Endothelial cell (in vitro differentiated cells): ENCODE measurements at regions not wholly inside any gene's neighbourhood (a gene's known extent, or its start where the extent isn't known, plus 50 kb on each side); places are given as distances from the start of the nearest gene placed in this dataset.

ENCODE experiments used
- DNase-seq: peaks from one replicate; pipeline ENCODE4 v3.0.0; 2021; ENCODE audit warnings: low spot score
- H3K27ac Mint-ChIP-seq: one replicate; pipeline ENCODE4 v1.8.0; 2021; ENCODE audit warnings: mixed read lengths, inconsistent platforms; ENCODE audit not compliant: unreplicated experiment
- H3K27me3 Mint-ChIP-seq: one replicate; pipeline ENCODE4 v1.8.0; 2021; ENCODE audit warnings: mild to moderate bottlenecking, moderate library complexity, mixed read lengths, inconsistent platforms; ENCODE audit not compliant: unreplicated experiment
- H3K36me3 Mint-ChIP-seq: one replicate; pipeline ENCODE4 v1.8.0; 2021; ENCODE audit warnings: mild to moderate bottlenecking, low read depth, mixed read lengths, inconsistent platforms; ENCODE audit not compliant: unreplicated experiment
- H3K4me1 Mint-ChIP-seq: one replicate; pipeline ENCODE4 v1.8.0; 2021; ENCODE audit warnings: mild to moderate bottlenecking, mixed read lengths, inconsistent platforms; ENCODE audit not compliant: unreplicated experiment
- H3K4me3 Mint-ChIP-seq: one replicate; pipeline ENCODE4 v1.8.0; 2021; ENCODE audit warnings: mild to moderate bottlenecking, mixed read lengths, inconsistent platforms; ENCODE audit not compliant: unreplicated experiment
- H3K9me3 Mint-ChIP-seq: one replicate; pipeline ENCODE4 v1.8.0; 2021; ENCODE audit warnings: mixed read lengths, inconsistent platforms; ENCODE audit not compliant: unreplicated experiment
- CTCF ChIP-seq: fragments of 200-600 bp; sonication (generic); IDR thresholded peaks from one replicate; pipeline ENCODE4 v1.5.0; 2021; ENCODE audit warnings: antibody characterized with exemption; ENCODE audit not compliant: unreplicated experiment

DNA sequence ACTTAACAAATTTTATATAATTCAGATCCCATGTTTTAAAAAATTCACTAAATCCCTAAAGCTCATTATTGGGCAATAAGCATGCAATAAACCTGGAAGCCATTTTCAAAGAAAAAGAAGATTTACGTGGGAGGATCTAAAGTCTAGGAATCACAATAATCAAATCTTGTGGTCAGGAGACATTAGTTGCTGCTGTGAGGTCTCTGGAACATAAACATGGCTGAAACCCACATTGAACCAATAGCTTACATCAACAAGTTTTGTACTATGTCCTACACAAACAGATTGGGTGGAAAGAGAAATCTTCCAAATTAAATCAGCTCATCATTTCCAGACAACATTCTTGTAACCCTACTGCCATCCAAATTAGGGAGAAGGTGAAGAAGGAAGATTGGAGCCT lies 121.9 kb upstream of the EPHA3 start:
- DNase-seq: no peak
- no peaks in the 10 kb centered on the region for H3K4me1 Mint-ChIP-seq
- H3K27me3 Mint-ChIP-seq: peaks cover 2% of the 10 kb centered on the region
- no peak overlapping the region for H3K4me3 Mint-ChIP-seq
- TF ChIP-seq CTCF: no peak
- no peaks in the 10 kb centered on the region for H3K9me3 Mint-ChIP-seq
- no peak overlapping the region for H3K27ac Mint-ChIP-seq
- H3K36me3 Mint-ChIP-seq: no peaks in the 10 kb centered on the region

DNA sequence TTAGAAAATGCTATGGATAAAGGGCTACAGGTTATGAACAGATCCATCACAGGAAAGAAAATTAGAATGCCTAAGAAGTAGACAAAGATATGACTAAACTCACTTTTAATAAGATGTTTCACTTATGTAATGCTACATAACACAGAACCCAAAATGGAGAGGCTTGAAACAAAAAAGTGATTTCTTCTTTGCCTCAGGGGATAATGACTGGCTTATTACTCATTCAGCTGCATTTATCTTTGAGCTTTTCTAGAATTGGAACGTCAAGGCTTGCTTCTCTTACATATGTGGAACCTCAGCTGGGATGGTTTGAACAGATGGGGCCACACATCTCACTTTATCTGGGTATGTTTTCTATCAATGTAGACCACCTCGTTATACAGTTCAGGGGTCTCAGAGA lies 120.6 kb upstream of the EPHA3 start:
- Mint-ChIP-seq H3K4me3 (no peak overlapping the region), H3K27ac (no peak overlapping the region), H3K4me1 (no peaks in the 10 kb centered on the region), H3K36me3 (no peaks in the 10 kb centered on the region), H3K27me3 (peaks cover under 1% of the 10 kb centered on the region), H3K9me3 (no peaks in the 10 kb centered on the region)
- DNase-seq: no peak
- no peak for TF ChIP-seq CTCF

GRCh38 chr3:88987776-88988175 lies 119.6 kb upstream of the EPHA3 start:
- no peak for TF ChIP-seq CTCF
- H3K27ac Mint-ChIP-seq: no peak overlapping the region
- DNase-seq: no peak

DNA sequence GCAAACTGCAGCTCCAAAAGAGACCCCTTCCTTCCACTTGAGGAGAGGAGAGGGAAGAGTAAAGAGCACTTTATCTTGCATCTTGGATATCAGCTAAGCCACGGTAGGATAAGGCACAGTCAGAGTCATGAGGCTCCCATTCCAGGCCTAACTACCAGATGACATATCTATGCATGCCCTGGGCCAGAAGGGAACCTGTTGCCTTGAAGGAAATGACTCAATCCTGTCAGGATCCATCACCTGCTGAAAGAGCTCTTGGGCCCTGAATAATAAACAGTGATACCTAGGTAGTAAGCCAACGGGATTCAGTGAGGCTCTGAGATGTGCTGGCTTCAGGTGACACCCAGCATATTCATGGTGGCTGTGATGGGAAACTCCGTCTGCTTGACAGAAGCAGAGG lies 118.5 kb upstream of the EPHA3 start:
- Mint-ChIP-seq H3K27ac (no peak overlapping the region), H3K4me1 (no peaks in the 10 kb centered on the region), H3K9me3 (no peaks in the 10 kb centered on the region), H3K36me3 (no peaks in the 10 kb centered on the region), H3K4me3 (no peak overlapping the region), H3K27me3 (no peaks in the 10 kb centered on the region)
- no peak for DNase-seq
- TF ChIP-seq CTCF: no peak

More at GRCh38 chr3:88987776-88988175, 119.6 kb upstream of the EPHA3 start:
- Mint-ChIP-seq H3K27me3 (no peaks in the 10 kb centered on the region), H3K4me1 (no peaks in the 10 kb centered on the region), H3K9me3 (no peaks in the 10 kb centered on the region), H3K4me3 (no peak overlapping the region), H3K36me3 (no peaks in the 10 kb centered on the region)

DNA sequence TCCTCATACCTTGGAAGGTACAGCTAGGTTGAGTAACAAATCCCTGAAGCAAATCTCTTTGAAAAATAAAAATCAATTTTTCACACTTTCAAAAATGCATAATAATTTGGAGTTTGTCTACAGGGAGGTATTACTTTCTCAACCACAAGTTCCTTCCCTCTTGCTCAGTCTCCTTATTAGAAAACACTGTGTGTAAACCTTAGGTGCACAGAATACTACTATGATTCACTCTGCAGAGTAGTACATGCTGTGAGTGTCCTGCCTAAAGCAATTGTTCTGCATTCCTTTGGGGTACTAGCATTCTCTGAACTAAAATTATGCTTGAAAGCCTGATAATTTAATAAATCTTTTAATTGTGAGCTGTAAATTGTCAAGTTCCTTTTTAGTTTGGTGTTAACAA lies 115.9 kb upstream of the EPHA3 start:
- H3K4me1 Mint-ChIP-seq: no peaks in the 10 kb centered on the region
- H3K27ac Mint-ChIP-seq: no peak overlapping the region
- no peaks in the 10 kb centered on the region for H3K9me3 Mint-ChIP-seq
- TF ChIP-seq CTCF: no peak
- DNase-seq: no peak
- no peak overlapping the region for H3K4me3 Mint-ChIP-seq
- H3K36me3 Mint-ChIP-seq: no peaks in the 10 kb centered on the region
- H3K27me3 Mint-ChIP-seq: no peaks in the 10 kb centered on the region
